H1 (cell line): ENCODE measurements at regions not wholly inside any gene's neighbourhood (a gene's known extent, or its start where the extent isn't known, plus 50 kb on each side); places are given as distances from the start of the nearest gene placed in this dataset.

Experiments used
- CTCF ChIA-PET: fragments of 300-600 bp; sonication (Branson Sonifier 250); formaldehyde crosslinking; loops from one replicate; lab custom pipeline; 2021; ENCODE audit not compliant: partially characterized antibody; lab: Charles Lee
- POLR2A ChIA-PET: fragments of 300-600 bp; sonication (Branson Sonifier 250); formaldehyde crosslinking; loops from one replicate; lab custom pipeline; 2021; ENCODE audit warnings: inconsistent platforms; ENCODE audit not compliant: partially characterized antibody; lab: Charles Lee
- DNase-seq, 2 experiments: peaks; one replicate each; pipeline versions ENCODE4 v3.0.0 to v3.0.0-alpha.2; 2010 to 2022; ENCODE audit warnings: low spot score in 2 of 2, low read depth in 1 of 2, mixed read lengths in 1 of 2
- FAIRE-seq: peaks from 2 replicates; lab custom pipeline; 2011; peaks lifted over from hg19 to GRCh38; lab: Jason Lieb, UNC
- H2AFZ ChIP-seq: 2 replicates; pipeline ENCODE4 v1.8.1; 2012; ENCODE audit warnings: low read length, inconsistent platforms
- H2AK5ac ChIP-seq: 2 replicates; pipeline ENCODE4 v1.6.1; 2013; ENCODE audit warnings: low read depth, low read length
- H2BK120ac ChIP-seq: replicated peaks from 2 replicates; pipeline ENCODE3; 2013; ENCODE audit warnings: low read depth, low read length, inconsistent platforms
- H2BK12ac ChIP-seq: 2 replicates; pipeline ENCODE4 v1.6.1; 2013; ENCODE audit warnings: low read depth, low read length
- H2BK15ac ChIP-seq: 2 replicates; pipeline ENCODE4 v1.6.1; 2013; ENCODE audit warnings: low read length
- H2BK20ac ChIP-seq: 2 replicates; pipeline ENCODE4 v1.6.1; 2013; ENCODE audit warnings: low read length
- H2BK5ac ChIP-seq: 2 replicates; pipeline ENCODE4 v1.6.1; 2013; ENCODE audit warnings: low read depth, low read length
- H3K14ac ChIP-seq: 2 replicates; pipeline ENCODE4 v1.6.1; 2013; ENCODE audit warnings: inconsistent platforms; ENCODE audit not compliant: insufficient read length
- H3K18ac ChIP-seq: 2 replicates; pipeline ENCODE4 v1.6.1; 2013; ENCODE audit warnings: low read length; ENCODE audit errors: extremely low read depth
- H3K23ac ChIP-seq: 2 replicates; pipeline ENCODE4 v1.6.1; 2013; ENCODE audit warnings: inconsistent platforms; ENCODE audit not compliant: insufficient read length
- H3K23me2 ChIP-seq: 2 replicates; pipeline ENCODE4 v1.6.1; 2013; ENCODE audit warnings: low read depth, low read length
- H3K27ac ChIP-seq: 2 replicates; pipeline ENCODE4 v1.6.1; 2011; ENCODE audit warnings: low read depth, low read length, inconsistent platforms
- H3K27me3 ChIP-seq, 4 experiments: replicated peaks in 1 of 4; 1 replicate in 1 of 4; 2 replicates in 3 of 4; pipeline versions ENCODE4 v1.6.1 to v1.8.1; 2011 to 2013; ENCODE audit warnings: low read length in 3 of 4, mild to moderate bottlenecking in 3 of 4, inconsistent platforms in 2 of 4, mixed read lengths in 2 of 4, moderate library complexity in 1 of 4; ENCODE audit not compliant: control insufficient read depth in 3 of 4, insufficient read depth in 3 of 4; ENCODE audit errors: extremely low read depth in 1 of 4
- H3K36me3 ChIP-seq, 4 experiments: 2 replicates each; pipeline versions ENCODE4 v1.6.1 to v1.8.1; 2011 to 2013; ENCODE audit warnings: mild to moderate bottlenecking in 4 of 4, low read length in 3 of 4, moderate library complexity in 2 of 4, control low read depth in 1 of 4, inconsistent platforms in 1 of 4; ENCODE audit not compliant: insufficient read depth in 4 of 4, control insufficient read depth in 2 of 4
- H3K4ac ChIP-seq: replicated peaks from 2 replicates; pipeline ENCODE3; 2013; ENCODE audit warnings: low read length, low read depth, mixed read lengths, inconsistent platforms; ENCODE audit not compliant: insufficient read length
- H3K4me1 ChIP-seq, 4 experiments: replicated peaks in 1 of 4; 1 replicate in 1 of 4; 2 replicates in 3 of 4; pipeline versions ENCODE4 v1.6.1 to v1.8.1; 2011 to 2013; ENCODE audit warnings: low read length in 3 of 4, inconsistent platforms in 2 of 4, mixed read lengths in 1 of 4; ENCODE audit not compliant: insufficient read depth in 4 of 4, control insufficient read depth in 3 of 4
- H3K4me2 ChIP-seq, 2 experiments: 2 replicates each; pipeline versions ENCODE4 v1.6.1 to v1.8.1; 2011 to 2013; ENCODE audit warnings: low read depth in 2 of 2, low read length in 2 of 2, control low read depth in 1 of 2, inconsistent platforms in 1 of 2, mild to moderate bottlenecking in 1 of 2; ENCODE audit not compliant: insufficient read depth in 1 of 2
- H3K4me3 ChIP-seq, 4 experiments: fragments of 200-600, 300-600 bp in 1 of 4; sonication (generic), shearing (Covaris generic), sonication (Bioruptor Twin) in 1 of 4; 2 replicates each; pipeline versions ENCODE4 v1.5.1 to v1.8.1; 2011 to 2016; ENCODE audit warnings: low read length in 4 of 4, low read depth in 3 of 4, control low read depth in 2 of 4, inconsistent platforms in 2 of 4, mild to moderate bottlenecking in 2 of 4, mixed read lengths in 1 of 4, moderate library complexity in 1 of 4; ENCODE audit not compliant: insufficient read depth in 2 of 4; ENCODE audit errors: extremely low read depth in 1 of 4
- H3K56ac ChIP-seq: replicated peaks from 2 replicates; pipeline ENCODE3; 2013; ENCODE audit warnings: low read depth, mild to moderate bottlenecking, mixed read lengths, low read length, inconsistent platforms; ENCODE audit not compliant: insufficient read length
- H3K79me1 ChIP-seq: 2 replicates; pipeline ENCODE4 v1.6.1; 2013; ENCODE audit warnings: low read depth, low read length, control low read depth
- H3K79me2 ChIP-seq, 2 experiments: 2 replicates each; pipeline versions ENCODE4 v1.6.1 to v1.8.1; 2012 to 2013; ENCODE audit warnings: low read length in 2 of 2, mild to moderate bottlenecking in 2 of 2, inconsistent platforms in 1 of 2; ENCODE audit not compliant: insufficient read depth in 2 of 2, control insufficient read depth in 1 of 2
- H3K9ac ChIP-seq, 4 experiments: replicated peaks in 1 of 4; 1 replicate in 1 of 4; 2 replicates in 3 of 4; pipeline versions ENCODE4 v1.6.1 to v1.8.1; 2011 to 2013; ENCODE audit warnings: low read depth in 3 of 4, low read length in 3 of 4, control low read depth in 2 of 4, mild to moderate bottlenecking in 2 of 4, moderate library complexity in 2 of 4, inconsistent platforms in 1 of 4; ENCODE audit errors: extremely low read depth in 1 of 4
- H3K9me3 ChIP-seq, 2 experiments: 2 replicates each; pipeline versions ENCODE4 v1.6.1 to v1.8.1; 2012 to 2013; ENCODE audit warnings: mild to moderate bottlenecking in 2 of 2, moderate library complexity in 2 of 2, control low read depth in 1 of 2, inconsistent platforms in 1 of 2, low read depth in 1 of 2, low read length in 1 of 2, mixed read lengths in 1 of 2; ENCODE audit not compliant: insufficient read depth in 2 of 2
- H4K20me1 ChIP-seq, 2 experiments: replicated peaks in 1 of 2; 2 replicates each; pipeline versions ENCODE3 to v1.8.1; 2011 to 2013; ENCODE audit warnings: inconsistent platforms in 2 of 2, low read length in 2 of 2, mild to moderate bottlenecking in 1 of 2; ENCODE audit not compliant: insufficient read depth in 2 of 2, control insufficient read depth in 1 of 2
- H4K5ac ChIP-seq: 2 replicates; pipeline ENCODE4 v1.6.1; 2013; ENCODE audit warnings: low read length, low read depth, mixed read lengths, inconsistent platforms; ENCODE audit not compliant: insufficient read length
- H4K8ac ChIP-seq: 2 replicates; pipeline ENCODE4 v1.8.0; 2013; ENCODE audit warnings: mild to moderate bottlenecking, moderate library complexity, low read length, inconsistent platforms; ENCODE audit not compliant: insufficient read depth; ENCODE audit errors: extremely low read depth
- H4K91ac ChIP-seq: replicated peaks from 2 replicates; pipeline ENCODE3; 2013; ENCODE audit warnings: low read length, mixed read lengths, inconsistent platforms; ENCODE audit not compliant: insufficient read length
- EGR1 ChIP-seq: IDR thresholded peaks from 2 replicates; pipeline ENCODE4 v1.6.1; 2011; ENCODE audit warnings: low read depth, low read length, borderline replicate concordance
- SAP30 ChIP-seq: fragments of 300-600 bp; sonication (generic); IDR thresholded peaks from 2 replicates; pipeline ENCODE4 v1.7.1; 2012; ENCODE audit warnings: low read length, moderate library complexity, mild to moderate bottlenecking, inconsistent platforms; ENCODE audit not compliant: insufficient read depth, insufficient replicate concordance
- WGBS, 2 experiments: shearing (Covaris generic) in 1 of 2; methylation state at CpG; one replicate each; pipeline versions ENCODE4 v1.1.6 to v1.1.7; 2013 to 2015; ENCODE audit warnings: low lambda C conversion rate in 2 of 2, mixed read lengths in 2 of 2, inconsistent platforms in 1 of 2, low coverage in 1 of 2, missing lambda C conversion rate in 1 of 2; ENCODE audit not compliant: insufficient replicate concordance in 2 of 2, insufficient coverage in 1 of 2, insufficient read length in 1 of 2; ENCODE audit errors: extremely low coverage in 1 of 2, missing lambda C conversion rate in 1 of 2; 5-methylcytosine and 5-hydroxymethylcytosine counted together

GRCh38 chr2:123481406-123481805 lies 543.7 kb upstream of the CNTNAP5 start:
- Histone ChIP-seq H2BK15ac (no peak overlapping the region), H2BK5ac (no peak overlapping the region), H3K27me3 (no peaks in the 10 kb centered on the region), H2AFZ (no peak overlapping the region), H3K14ac (no peak overlapping the region), H2BK12ac (no peak overlapping the region), H3K4me3 (no peak overlapping the region), H3K27ac (no peak overlapping the region), H4K20me1 (no peaks in the 10 kb centered on the region), H4K91ac (no peak overlapping the region), H4K8ac (no peak overlapping the region), H2AK5ac (no peak overlapping the region), H3K23ac (no peak overlapping the region), H2BK120ac (no peak overlapping the region), H3K4ac (no peak overlapping the region), H3K23me2 (no peaks in the 10 kb centered on the region), H3K9me3 (no peaks in the 10 kb centered on the region), H3K18ac (no peak overlapping the region), H3K4me1 (no peaks in the 10 kb centered on the region), H3K79me2 (no peaks in the 10 kb centered on the region), H4K5ac (no peak overlapping the region), H3K36me3 (no peaks in the 10 kb centered on the region), H3K79me1 (no peaks in the 10 kb centered on the region), H2BK20ac (no peak overlapping the region), H3K56ac (no peak overlapping the region), H3K4me2 (no peak overlapping the region), H3K9ac (no peak overlapping the region)
- 88% methylated on average over 3 of the region's 3 CpGs; no CpG with 5 or more reads in 1 of the 2 experiments for WGBS, 2 experiments
- CTCF ChIA-PET: no interaction called here
- TF ChIP-seq SAP30: no peak
- no peak for TF ChIP-seq EGR1
- no peak for DNase-seq
- POLR2A ChIA-PET: no interaction called here
- FAIRE-seq: no peak
